ENCODE measurements at regions not wholly inside any gene's neighbourhood (a gene's known extent, or its start where the extent isn't known, plus 50 kb on each side); places are given as distances from the start of the nearest gene placed in this dataset.

- H3K9ac ChIP-seq (ENCODE audit: low read depth in 1 of 2, low read length in 2 of 2) = no peak overlapping the region
- DNase-seq (ENCODE audit: low spot score) = no peak
- H3K4me1 ChIP-seq (ENCODE audit: control insufficient read depth in 4 of 4, insufficient read depth in 4 of 4, low read length in 3 of 4) = no peaks in the 10 kb centered on the region
- no peak overlapping the region for H3K27ac ChIP-seq (ENCODE audit: low read depth in 1 of 2, low read length in 2 of 2)
- H3K27me3 ChIP-seq (ENCODE audit: control insufficient read depth in 4 of 4, insufficient read depth in 4 of 4, low read length in 3 of 4) = no peaks in the 10 kb centered on the region
- H3K9me3 ChIP-seq (ENCODE audit: control insufficient read depth in 4 of 4, low read length in 3 of 4) = no peaks in the 10 kb centered on the region
- TF ChIP-seq NR2F2 (IDR thresholded peaks at IDR 0.05) (no peak), RXRA (IDR thresholded peaks at IDR 0.05) (no peak), SP1 (IDR thresholded peaks at IDR 0.05) (no peak), HNF4A (conservative IDR thresholded peaks at IDR 0.05) (no peak), HNF4G (IDR thresholded peaks at IDR 0.05) (no peak), ATF3 (IDR thresholded peaks at IDR 0.05) (no peak), RAD21 (IDR thresholded peaks at IDR 0.05) (no peak), CTCF (IDR thresholded peaks at IDR 0.05; ENCODE audit: low read depth, low read length, missing input control) (no peak), FOXA2 (IDR thresholded peaks at IDR 0.05) (no peak), JUND (IDR thresholded peaks at IDR 0.05) (no peak), GABPA (IDR thresholded peaks at IDR 0.05 in 1 of 2, conservative IDR thresholded peaks at IDR 0.05 in 1 of 2) (no peak), FOXA1 (IDR thresholded peaks at IDR 0.05) (no peak), TAF1 (conservative IDR thresholded peaks at IDR 0.05) (no peak), YY1 (IDR thresholded peaks at IDR 0.05) (no peak), EGR1 (IDR thresholded peaks at IDR 0.05; ENCODE audit: low read depth in 2 of 2) (no peak)
- TF ChIP-seq, protein P1, sequence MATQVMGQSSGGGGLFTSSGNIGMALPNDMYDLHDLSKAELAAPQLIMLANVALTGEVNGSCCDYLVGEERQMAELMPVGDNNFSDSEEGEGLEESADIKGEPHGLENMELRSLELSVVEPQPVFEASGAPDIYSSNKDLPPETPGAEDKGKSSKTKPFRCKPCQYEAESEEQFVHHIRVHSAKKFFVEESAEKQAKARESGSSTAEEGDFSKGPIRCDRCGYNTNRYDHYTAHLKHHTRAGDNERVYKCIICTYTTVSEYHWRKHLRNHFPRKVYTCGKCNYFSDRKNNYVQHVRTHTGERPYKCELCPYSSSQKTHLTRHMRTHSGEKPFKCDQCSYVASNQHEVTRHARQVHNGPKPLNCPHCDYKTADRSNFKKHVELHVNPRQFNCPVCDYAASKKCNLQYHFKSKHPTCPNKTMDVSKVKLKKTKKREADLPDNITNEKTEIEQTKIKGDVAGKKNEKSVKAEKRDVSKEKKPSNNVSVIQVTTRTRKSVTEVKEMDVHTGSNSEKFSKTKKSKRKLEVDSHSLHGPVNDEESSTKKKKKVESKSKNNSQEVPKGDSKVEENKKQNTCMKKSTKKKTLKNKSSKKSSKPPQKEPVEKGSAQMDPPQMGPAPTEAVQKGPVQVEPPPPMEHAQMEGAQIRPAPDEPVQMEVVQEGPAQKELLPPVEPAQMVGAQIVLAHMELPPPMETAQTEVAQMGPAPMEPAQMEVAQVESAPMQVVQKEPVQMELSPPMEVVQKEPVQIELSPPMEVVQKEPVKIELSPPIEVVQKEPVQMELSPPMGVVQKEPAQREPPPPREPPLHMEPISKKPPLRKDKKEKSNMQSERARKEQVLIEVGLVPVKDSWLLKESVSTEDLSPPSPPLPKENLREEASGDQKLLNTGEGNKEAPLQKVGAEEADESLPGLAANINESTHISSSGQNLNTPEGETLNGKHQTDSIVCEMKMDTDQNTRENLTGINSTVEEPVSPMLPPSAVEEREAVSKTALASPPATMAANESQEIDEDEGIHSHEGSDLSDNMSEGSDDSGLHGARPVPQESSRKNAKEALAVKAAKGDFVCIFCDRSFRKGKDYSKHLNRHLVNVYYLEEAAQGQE (IDR thresholded peaks at IDR 0.05) = no peak
- TF ChIP-seq, protein P2, sequence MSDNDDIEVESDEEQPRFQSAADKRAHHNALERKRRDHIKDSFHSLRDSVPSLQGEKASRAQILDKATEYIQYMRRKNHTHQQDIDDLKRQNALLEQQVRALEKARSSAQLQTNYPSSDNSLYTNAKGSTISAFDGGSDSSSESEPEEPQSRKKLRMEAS (IDR thresholded peaks at IDR 0.05) = no peak
- TF ChIP-seq, protein P3, sequence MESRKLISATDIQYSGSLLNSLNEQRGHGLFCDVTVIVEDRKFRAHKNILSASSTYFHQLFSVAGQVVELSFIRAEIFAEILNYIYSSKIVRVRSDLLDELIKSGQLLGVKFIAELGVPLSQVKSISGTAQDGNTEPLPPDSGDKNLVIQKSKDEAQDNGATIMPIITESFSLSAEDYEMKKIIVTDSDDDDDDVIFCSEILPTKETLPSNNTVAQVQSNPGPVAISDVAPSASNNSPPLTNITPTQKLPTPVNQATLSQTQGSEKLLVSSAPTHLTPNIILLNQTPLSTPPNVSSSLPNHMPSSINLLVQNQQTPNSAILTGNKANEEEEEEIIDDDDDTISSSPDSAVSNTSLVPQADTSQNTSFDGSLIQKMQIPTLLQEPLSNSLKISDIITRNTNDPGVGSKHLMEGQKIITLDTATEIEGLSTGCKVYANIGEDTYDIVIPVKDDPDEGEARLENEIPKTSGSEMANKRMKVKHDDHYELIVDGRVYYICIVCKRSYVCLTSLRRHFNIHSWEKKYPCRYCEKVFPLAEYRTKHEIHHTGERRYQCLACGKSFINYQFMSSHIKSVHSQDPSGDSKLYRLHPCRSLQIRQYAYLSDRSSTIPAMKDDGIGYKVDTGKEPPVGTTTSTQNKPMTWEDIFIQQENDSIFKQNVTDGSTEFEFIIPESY (IDR thresholded peaks at IDR 0.05) = no peak
- H3K4me3 ChIP-seq (ENCODE audit: low read depth in 1 of 3, low read length in 3 of 3) = no peak overlapping the region
- no peaks in the 10 kb centered on the region for H3K36me3 ChIP-seq (ENCODE audit: control insufficient read depth in 4 of 4, insufficient read depth in 3 of 4, low read depth in 1 of 4, low read length in 3 of 4)
Measured at GRCh38 chr18:39460136-39460535, 1894.5 kb upstream of the CELF4 start.

All from liver (tissue), 7 donors.